Panc1 (cell line): ENCODE measurements at regions not wholly inside any gene's neighbourhood (a gene's known extent, or its start where the extent isn't known, plus 50 kb on each side); places are given as distances from the start of the nearest gene placed in this dataset.

Experiments used
- ATAC-seq: fragments of 200-7000 bp; cut with Tn5 transposase; 2 replicates; pipeline ENCODE4 v1.9.1; 2020; ENCODE audit warnings: mild to moderate bottlenecking, moderate library complexity
- BruUV-seq: library from RNA; stranded (reverse); fragments of 400-500 nt; replicated peaks from 2 replicates; lab custom pipeline; 2021; lab: Mats Ljungman, UMichigan
- CTCF ChIA-PET: fragments of 300-600 bp; sonication (Branson Sonifier 250); formaldehyde crosslinking; loops from one replicate; lab custom pipeline; 2022; ENCODE audit warnings: antibody characterized with exemption; lab: Charles Lee
- POLR2A ChIA-PET: fragments of 300-600 bp; sonication (Branson Sonifier 250); formaldehyde crosslinking; loops from one replicate; lab custom pipeline; 2022; ENCODE audit warnings: antibody characterized with exemption; lab: Charles Lee
- DNase-seq: peaks from one replicate; pipeline ENCODE4 v3.0.0-alpha.2; 2010; ENCODE audit warnings: low read depth, low spot score
- H3K27ac ChIP-seq: 2 replicates; pipeline ENCODE4 v1.5.1; 2011; ENCODE audit warnings: mild to moderate bottlenecking, low read length, inconsistent platforms
- H3K27me3 ChIP-seq: fragments of 200-500 bp; sonication (Bioruptor generic); 2 replicates; pipeline ENCODE4 v1.6.0; 2014; ENCODE audit warnings: low read length, inconsistent platforms; ENCODE audit not compliant: control insufficient read depth, insufficient read depth
- H3K36me3 ChIP-seq: fragments of 200-500 bp; sonication (Bioruptor generic); 2 replicates; pipeline ENCODE4 v1.5.1; 2014; ENCODE audit warnings: inconsistent platforms, mild to moderate bottlenecking, low read length, moderate library complexity; ENCODE audit not compliant: control insufficient read depth, insufficient read depth
- H3K4me1 ChIP-seq: 2 replicates; pipeline ENCODE4 v1.5.1; 2011; ENCODE audit warnings: inconsistent platforms, mild to moderate bottlenecking, low read length, moderate library complexity; ENCODE audit not compliant: control insufficient read depth, insufficient read depth
- H3K4me3 ChIP-seq, 2 experiments: 2 replicates each; pipeline ENCODE4 v1.5.1; 2011 to 2012; ENCODE audit warnings: low read depth in 2 of 2, low read length in 2 of 2, mild to moderate bottlenecking in 2 of 2, inconsistent platforms in 1 of 2, moderate library complexity in 1 of 2
- H3K9me3 ChIP-seq: fragments of 200-500 bp; sonication (Bioruptor generic); 2 replicates; pipeline ENCODE4 v1.5.1; 2014; ENCODE audit warnings: low read depth, mild to moderate bottlenecking, inconsistent platforms, low read length, moderate library complexity; ENCODE audit not compliant: control insufficient read depth, insufficient read depth
- CTCF ChIP-seq: fragments of 450-650 bp; IDR thresholded peaks from 2 replicates; pipeline ENCODE4 v1.5.1; 2017; ENCODE audit warnings: mild to moderate bottlenecking
- POLR2AphosphoS5 ChIP-seq: IDR thresholded peaks from 2 replicates; pipeline ENCODE4 v1.6.1; 2012; ENCODE audit warnings: mild to moderate bottlenecking, low read depth, low read length, moderate library complexity
- REST ChIP-seq, 2 experiments: IDR thresholded peaks; 2 replicates each; pipeline ENCODE4 v1.6.1; 2011 to 2012; ENCODE audit warnings: low read depth in 2 of 2, control low read depth in 1 of 2, low read length in 1 of 2, mild to moderate bottlenecking in 1 of 2, moderate library complexity in 1 of 2; ENCODE audit not compliant: insufficient read depth in 1 of 2
- SIN3A ChIP-seq: IDR thresholded peaks from 2 replicates; pipeline ENCODE4 v1.6.1; 2012; ENCODE audit warnings: low read depth, mild to moderate bottlenecking, low read length, moderate library complexity, borderline replicate concordance; ENCODE audit not compliant: insufficient read depth
- TCF7L2 ChIP-seq: IDR thresholded peaks from 2 replicates; pipeline ENCODE4 v1.6.1; 2011; ENCODE audit warnings: mild to moderate bottlenecking, low read depth, low read length, inconsistent platforms
- in situ Hi-C: cut with HindIII; loops from 2 replicates; pipeline ENCODE4 v1.10.0; 2016; ENCODE audit warnings: low sequenced_read_pairs, low pct_unique_long_range_greater_than_20kb
- intact Hi-C: fragments of 100-400 bp; cut with micrococcal nuclease; formaldehyde crosslinking; loops from one replicate; pipeline ENCODE4 v1.10.0; 2022; ENCODE audit not compliant: unreplicated experiment

- DNase-seq (no peak), ATAC-seq (no peak)
- in situ Hi-C loops, result no loop called here
- no peaks in the 10 kb centered on the region for H3K27me3 ChIP-seq
- H3K9me3 ChIP-seq, result no peaks in the 10 kb centered on the region
- intact Hi-C loops, result no loop called here
- H3K36me3 ChIP-seq, result no peaks in the 10 kb centered on the region
- H3K4me3 ChIP-seq, result no peak overlapping the region
- TF ChIP-seq POLR2AphosphoS5 (no peak), TCF7L2 (no peak), CTCF (no peak), SIN3A (no peak), REST (IDR thresholded peaks at IDR 0.05; ENCODE audit: insufficient read depth in 1 of 2, low read depth in 2 of 2, low read length in 1 of 2) (no peak)
- H3K27ac ChIP-seq, result no peak overlapping the region
- no peaks in the 10 kb centered on the region for H3K4me1 ChIP-seq
- no TSS peak for BruUV-seq
- CTCF ChIA-PET, result no interaction called here
- POLR2A ChIA-PET, result no interaction called here
Observed at GRCh38 chrX:22538580-22538979, 265.9 kb downstream of the CBLL2 start.

GRCh38 chrX:22541926-22542325 is 269.2 kb downstream of the CBLL2 start:
- Histone ChIP-seq H3K9me3 (no peaks in the 10 kb centered on the region), H3K4me1 (no peaks in the 10 kb centered on the region), H3K27me3 (no peaks in the 10 kb centered on the region), H3K27ac (no peak overlapping the region), H3K4me3 (no peak overlapping the region), H3K36me3 (no peaks in the 10 kb centered on the region)
- no peak for DNase-seq
- TF ChIP-seq CTCF (no peak), SIN3A (no peak), REST (IDR thresholded peaks at IDR 0.05; ENCODE audit: insufficient read depth in 1 of 2, low read depth in 2 of 2, low read length in 1 of 2) (no peak), TCF7L2 (no peak), POLR2AphosphoS5 (no peak)
- ChIA-PET POLR2A (no interaction called here), CTCF (no interaction called here)
- intact Hi-C loops, result no loop called here
- ATAC-seq, result no peak
- in situ Hi-C loops, result no loop called here
- no TSS peak for BruUV-seq
